ENCODE measurements at regions not wholly inside any gene's neighbourhood (a gene's known extent, or its start where the extent isn't known, plus 50 kb on each side); places are given as distances from the start of the nearest gene placed in this dataset.

DNA sequence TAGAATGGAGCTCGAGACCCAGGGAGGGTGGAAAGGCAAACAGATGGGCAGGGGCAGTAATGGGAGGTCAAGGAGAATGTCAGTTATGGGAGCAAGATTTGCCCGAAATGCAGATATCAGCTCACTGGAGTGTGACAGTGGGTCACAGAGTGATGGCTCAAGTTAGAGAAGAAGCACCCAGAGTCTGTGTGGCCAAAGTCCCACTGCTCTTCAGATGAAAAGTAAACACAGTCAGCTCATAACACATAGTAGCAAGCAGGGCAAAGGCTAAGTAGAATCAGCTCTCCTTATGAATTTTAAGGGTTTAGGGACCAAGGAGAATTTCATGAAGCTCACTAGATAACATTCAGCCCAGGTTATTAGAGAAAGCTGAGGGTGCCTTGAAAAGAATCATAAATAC lies 264.9 kb upstream of the MON1B start:
- TF ChIP-seq, protein P1, sequence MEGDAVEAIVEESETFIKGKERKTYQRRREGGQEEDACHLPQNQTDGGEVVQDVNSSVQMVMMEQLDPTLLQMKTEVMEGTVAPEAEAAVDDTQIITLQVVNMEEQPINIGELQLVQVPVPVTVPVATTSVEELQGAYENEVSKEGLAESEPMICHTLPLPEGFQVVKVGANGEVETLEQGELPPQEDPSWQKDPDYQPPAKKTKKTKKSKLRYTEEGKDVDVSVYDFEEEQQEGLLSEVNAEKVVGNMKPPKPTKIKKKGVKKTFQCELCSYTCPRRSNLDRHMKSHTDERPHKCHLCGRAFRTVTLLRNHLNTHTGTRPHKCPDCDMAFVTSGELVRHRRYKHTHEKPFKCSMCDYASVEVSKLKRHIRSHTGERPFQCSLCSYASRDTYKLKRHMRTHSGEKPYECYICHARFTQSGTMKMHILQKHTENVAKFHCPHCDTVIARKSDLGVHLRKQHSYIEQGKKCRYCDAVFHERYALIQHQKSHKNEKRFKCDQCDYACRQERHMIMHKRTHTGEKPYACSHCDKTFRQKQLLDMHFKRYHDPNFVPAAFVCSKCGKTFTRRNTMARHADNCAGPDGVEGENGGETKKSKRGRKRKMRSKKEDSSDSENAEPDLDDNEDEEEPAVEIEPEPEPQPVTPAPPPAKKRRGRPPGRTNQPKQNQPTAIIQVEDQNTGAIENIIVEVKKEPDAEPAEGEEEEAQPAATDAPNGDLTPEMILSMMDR (conservative IDR thresholded peaks at IDR 0.05) = no peak
- no peak for TF ChIP-seq ZFX (IDR thresholded peaks at IDR 0.05)
